ENCODE measurements at regions not wholly inside any gene's neighbourhood (a gene's known extent, or its start where the extent isn't known, plus 50 kb on each side); places are given as distances from the start of the nearest gene placed in this dataset.

DNA sequence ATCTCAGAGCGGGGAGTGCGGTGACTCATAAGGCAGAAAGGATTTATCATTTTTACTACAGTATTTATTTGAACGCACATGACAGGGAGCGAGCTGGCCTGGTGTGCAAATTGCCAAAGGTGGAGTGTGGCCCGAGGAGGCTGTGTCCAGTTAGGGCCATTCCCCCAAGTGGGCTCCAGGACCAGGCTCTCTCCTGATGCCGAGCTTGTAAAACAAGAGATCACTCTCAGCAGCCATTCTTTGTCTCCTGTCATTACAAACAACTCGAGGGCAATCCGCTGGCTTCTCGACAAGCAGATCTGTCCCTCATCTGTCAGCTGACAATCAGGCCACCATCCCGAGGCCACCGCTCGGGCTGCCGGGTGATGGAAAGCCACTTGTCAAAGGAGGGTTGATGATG lies 418.9 kb downstream of the ZNF536 start:
- TF ChIP-seq, protein P1, sequence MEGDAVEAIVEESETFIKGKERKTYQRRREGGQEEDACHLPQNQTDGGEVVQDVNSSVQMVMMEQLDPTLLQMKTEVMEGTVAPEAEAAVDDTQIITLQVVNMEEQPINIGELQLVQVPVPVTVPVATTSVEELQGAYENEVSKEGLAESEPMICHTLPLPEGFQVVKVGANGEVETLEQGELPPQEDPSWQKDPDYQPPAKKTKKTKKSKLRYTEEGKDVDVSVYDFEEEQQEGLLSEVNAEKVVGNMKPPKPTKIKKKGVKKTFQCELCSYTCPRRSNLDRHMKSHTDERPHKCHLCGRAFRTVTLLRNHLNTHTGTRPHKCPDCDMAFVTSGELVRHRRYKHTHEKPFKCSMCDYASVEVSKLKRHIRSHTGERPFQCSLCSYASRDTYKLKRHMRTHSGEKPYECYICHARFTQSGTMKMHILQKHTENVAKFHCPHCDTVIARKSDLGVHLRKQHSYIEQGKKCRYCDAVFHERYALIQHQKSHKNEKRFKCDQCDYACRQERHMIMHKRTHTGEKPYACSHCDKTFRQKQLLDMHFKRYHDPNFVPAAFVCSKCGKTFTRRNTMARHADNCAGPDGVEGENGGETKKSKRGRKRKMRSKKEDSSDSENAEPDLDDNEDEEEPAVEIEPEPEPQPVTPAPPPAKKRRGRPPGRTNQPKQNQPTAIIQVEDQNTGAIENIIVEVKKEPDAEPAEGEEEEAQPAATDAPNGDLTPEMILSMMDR (conservative IDR thresholded peaks at IDR 0.05 in 1 of 2, IDR thresholded peaks at IDR 0.05 in 1 of 2; ENCODE audit: low read depth in 1 of 2, low read length in 2 of 2), result no peak
- TF ChIP-seq EZH2 (IDR thresholded peaks at IDR 0.05; ENCODE audit: low read length, missing control alignments), result no peak

All from fibroblast of lung (primary cell).